GM08714 (cell line): ENCODE measurements at regions not wholly inside any gene's neighbourhood (a gene's known extent, or its start where the extent isn't known, plus 50 kb on each side); places are given as distances from the start of the nearest gene placed in this dataset.
"Not testable (repeated sequence)": the region's sequence is repeated elsewhere in the genome, so short reads cannot be mapped to it uniquely, and the experiment has no call there.

ENCODE experiments used
- H3K4me3 ChIP-seq: fragments of 200-500 bp; sonication (Bioruptor generic); 2 replicates; pipeline ENCODE4 v1.5.1; 2014; ENCODE audit warnings: mild to moderate bottlenecking, low read length, inconsistent platforms
- ZNF274 ChIP-seq: IDR thresholded peaks from 2 replicates; pipeline ENCODE4 v1.6.1; 2012; ENCODE audit warnings: mild to moderate bottlenecking, low read depth, low read length

DNA sequence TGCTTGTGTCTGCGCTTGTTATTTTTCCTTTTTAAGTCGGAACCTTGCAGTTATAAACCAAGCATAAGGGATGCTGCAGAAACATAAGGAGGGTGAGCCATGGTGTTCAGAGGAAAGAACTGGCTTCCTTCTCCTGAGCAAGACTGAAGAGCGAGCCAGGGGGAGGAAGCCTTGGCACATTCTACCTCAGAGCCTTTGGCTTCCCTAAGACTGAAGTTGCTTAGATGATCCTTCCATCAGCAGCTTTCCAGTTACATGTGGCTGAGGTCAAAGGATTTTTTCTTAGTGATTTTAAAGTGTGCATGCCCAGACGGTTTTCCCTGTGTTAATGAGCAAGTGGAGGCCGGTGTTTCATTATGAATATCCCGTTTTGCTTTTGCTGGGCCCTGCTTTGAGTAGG lies 363.8 kb downstream of the DOK5 start:
- H3K4me3 ChIP-seq, result no peak overlapping the region
- TF ChIP-seq ZNF274, result no peak

DNA sequence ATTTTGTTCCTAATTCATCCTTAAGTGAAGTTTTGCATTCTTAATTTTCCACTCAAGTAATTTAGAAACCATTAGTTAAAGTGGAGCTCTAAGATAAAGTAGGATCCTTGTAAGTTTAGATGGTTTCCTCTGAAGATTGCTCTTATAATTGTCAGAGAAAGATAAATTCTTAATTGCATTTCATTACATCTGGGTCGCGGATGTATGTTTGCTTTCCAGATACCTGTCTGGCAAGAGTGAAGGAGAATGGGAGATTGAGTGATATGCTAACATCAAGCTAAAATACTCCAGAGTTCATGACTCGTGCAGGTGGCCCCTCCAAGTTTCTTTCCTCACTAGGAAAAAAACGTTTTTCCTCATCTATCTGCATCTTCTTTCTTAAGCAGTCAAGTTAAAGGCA lies 361.8 kb downstream of the DOK5 start:
- H3K4me3 ChIP-seq, result no peak overlapping the region
- TF ChIP-seq ZNF274, result no peak

DNA sequence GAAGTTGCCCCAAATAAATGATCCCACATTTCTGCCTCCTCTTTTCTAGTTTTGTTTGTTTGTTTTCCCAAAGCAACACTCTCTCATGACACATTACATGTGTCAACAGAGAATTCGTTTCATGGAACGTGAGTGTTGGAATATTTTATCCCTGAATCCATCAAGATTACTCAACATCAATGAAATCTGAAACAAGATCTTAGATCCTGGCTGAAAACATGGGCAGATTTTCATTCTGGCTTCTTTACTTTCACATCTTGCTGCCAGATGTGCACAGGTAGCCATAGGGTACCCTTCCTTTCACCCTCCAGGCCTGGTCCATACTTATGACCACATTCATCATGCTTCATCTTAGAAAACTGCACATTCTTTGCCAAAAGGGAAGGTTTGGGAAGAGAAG lies 347.0 kb downstream of the DOK5 start:
- TF ChIP-seq ZNF274, result no peak
- H3K4me3 ChIP-seq, result no peak overlapping the region

DNA sequence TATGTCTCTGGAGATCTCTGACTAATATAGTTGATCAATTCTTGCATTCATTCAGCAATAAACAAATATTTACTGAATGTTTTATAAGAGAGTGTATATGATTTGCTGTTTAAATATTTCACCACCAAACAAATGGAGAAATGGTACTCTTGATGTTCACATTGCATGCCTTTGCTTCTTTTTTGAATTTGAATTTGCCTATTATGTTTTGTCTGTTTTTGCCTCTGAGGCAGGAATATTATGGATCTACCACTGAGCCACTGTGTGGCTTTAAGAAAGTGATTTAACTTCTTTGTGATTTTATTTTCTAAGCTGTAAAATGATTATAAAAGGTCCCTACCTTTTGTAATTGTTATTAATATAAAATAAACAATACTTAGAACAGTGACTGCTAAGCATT lies 345.0 kb downstream of the DOK5 start:
- no peak for TF ChIP-seq ZNF274
- no peak overlapping the region for H3K4me3 ChIP-seq

DNA sequence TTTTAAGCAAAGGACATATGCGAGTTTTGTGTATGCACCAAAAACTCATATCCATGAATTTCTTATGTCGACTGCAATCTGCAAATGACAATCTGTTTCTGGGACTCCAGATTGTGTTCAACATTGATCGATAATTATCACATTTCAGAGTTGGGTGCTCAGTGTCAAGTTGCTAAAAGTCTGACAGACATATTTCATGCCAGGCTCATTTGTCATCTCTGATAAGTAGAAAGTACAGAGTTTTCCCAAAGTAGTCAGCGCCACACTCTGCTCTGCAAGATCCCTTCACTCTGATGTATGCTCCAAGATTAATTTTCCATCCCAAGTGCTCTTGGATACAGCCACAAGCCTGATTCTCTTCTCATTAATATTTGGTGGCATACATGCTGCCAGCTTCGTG lies 331.1 kb downstream of the DOK5 start:
- TF ChIP-seq ZNF274, result no peak

DNA sequence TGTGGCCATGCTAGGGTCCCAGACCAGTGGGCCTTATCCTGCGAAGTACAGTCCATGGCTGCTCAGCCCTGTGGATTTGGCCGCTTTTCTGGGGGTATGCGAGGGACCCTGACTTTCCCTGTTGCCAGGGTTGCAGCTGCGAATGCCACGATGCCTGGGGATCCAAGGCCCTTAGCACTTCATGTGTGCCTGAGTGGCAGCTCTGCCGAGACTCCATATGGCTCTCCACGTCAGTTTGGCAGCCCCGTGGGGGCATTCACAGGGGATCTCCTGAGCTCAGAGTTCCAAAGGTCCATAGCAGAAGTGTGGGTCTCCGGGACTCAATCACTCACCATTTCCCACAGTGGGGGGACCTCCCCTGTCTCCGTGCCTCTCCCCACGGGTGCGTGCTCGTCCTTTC lies 319.5 kb downstream of the DOK5 start:
- TF ChIP-seq ZNF274, result no peak

More for the DNA sequence above, 331.1 kb downstream of the DOK5 start:
- H3K4me3 ChIP-seq, result no peak overlapping the region

DNA sequence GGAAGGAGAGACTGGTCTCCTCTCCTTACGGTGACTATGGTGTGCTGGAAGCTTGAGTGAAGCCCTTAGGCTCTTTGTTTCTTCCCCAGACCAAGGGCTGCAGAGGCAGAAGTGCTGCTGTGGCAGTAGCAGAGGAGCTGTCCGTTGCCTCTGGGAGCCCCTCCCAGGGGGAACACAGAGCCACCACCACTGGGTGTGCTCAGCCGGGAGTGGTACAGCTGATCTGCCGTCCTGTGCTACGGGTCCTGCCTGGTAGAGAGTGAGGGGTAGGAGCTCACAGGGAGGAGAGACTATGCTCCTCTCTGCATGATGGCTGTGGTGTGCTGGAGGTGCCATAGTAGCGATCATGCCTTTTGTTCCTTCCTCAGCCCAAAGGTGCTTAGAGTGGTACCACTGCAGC lies 318.7 kb downstream of the DOK5 start:
- H3K4me3 ChIP-seq, result no peak overlapping the region

More for the DNA sequence above, 319.5 kb downstream of the DOK5 start:
- no peak overlapping the region for H3K4me3 ChIP-seq

DNA sequence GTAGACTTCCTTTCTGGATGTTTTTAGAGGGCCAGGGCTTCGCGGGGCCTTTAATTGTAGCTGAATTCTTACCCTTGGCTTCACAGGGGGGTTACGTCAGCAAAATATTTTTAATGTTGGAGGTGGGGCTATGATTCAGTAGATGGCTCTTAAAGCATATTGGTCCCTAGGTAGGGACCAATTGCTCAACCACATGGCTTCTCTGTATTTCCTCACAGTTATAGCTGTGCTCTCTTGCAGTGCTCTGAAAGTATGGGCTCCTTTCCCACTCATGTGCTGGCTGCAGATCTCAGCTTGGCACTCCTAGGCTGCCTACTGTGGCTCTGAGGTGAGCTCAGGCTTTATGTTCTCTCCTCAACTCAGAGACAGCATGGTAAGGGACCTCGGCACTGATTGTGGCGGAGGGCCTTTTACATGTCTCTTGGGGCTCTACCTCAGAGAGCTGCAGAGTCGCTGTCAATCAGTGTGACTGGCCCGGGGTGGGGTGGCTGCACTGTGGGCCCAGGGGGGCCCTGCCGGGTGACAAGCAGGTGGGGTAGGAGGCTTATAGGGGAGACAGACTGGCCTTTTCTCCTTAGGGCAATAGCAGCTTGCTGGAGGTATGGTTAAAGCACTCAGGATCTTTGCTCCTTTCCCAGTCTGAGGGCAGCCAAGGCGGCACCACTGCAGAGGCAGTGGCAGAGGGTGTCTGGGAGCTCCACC lies 318.0 kb downstream of the DOK5 start:
- no peak for TF ChIP-seq ZNF274
- H3K4me3 ChIP-seq, result no peak overlapping the region

More for the DNA sequence above, 318.7 kb downstream of the DOK5 start:
- no peak for TF ChIP-seq ZNF274

DNA sequence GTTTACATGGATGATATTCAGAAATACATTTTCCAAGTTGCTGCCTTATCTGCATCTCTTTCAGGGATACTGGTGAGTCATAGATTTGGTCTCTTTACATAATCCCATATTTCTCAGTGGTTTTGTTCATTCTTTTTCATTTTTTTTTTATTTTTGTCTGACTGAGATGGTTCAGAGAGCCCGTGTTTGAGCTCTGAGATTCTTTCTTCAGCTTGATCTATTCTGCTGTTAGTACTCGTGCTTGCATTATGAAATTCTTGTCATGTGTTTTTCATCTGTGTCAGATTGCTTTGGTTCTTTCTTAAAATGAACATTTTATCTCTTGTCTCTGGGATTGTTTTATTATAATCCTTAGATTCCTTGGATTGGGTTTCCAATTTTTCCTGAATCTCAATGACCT lies 317.3 kb downstream of the DOK5 start:
- TF ChIP-seq ZNF274, result no peak
- H3K4me3 ChIP-seq, result no peak overlapping the region

DNA sequence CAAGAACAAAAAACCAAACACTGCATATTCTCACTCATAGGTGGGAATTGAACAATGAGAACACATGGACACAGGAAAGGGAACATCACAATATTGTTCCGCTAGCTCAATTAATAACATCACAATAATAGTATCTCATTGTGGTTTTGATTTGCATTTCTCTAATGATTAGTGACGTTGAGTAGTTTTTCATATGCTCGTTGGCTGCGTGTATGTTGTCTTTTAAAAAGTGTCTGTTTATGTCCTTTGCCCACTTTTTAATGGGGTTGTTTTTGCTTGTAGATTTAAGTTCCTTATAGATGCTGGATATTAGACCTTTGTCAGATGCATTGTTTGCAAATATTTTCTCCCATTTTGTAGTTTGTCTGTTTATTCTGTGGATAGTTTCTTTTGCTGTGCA lies 312.9 kb downstream of the DOK5 start:
- H3K4me3 ChIP-seq, result not testable (repeated sequence)

DNA sequence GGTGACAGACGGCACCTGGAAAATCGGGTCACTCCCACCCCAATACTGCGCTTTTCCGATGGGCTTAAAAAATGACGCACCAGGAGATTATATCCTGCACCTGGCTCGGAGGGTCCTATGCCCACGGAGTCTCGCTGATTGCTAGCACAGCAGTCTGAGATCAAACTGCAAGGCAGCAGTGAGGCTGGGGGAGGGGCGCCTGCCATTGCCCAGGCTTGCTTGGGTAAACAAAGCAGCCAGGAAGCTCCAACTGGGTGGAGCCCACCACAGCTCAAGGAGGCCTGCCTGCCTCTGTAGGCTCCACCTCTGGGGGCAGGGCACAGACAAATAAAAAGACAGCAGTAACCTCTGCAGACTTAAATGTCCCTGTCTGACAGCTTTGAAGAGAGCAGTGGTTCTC lies 307.4 kb downstream of the DOK5 start:
- H3K4me3 ChIP-seq, result not testable (repeated sequence)

DNA sequence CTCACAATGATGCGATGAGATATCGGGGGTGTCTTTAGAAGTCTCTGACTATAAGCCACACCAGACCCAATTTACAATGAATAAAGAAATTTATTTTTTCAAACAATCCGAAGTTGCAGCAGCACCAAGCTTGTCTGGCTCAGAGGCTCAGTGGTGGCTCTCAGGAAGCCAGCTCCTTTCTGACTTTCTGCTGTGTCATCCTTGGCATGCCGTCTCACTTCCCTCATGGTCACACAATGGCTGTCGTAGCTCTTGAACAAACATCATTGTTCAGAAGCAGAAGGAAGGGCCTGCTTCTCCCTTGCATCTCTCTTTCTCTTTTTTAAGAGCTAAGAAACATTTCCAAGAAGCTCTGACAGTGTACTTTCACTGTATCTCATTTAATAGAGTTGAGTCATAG lies 299.0 kb downstream of the DOK5 start:
- no peak for TF ChIP-seq ZNF274

DNA sequence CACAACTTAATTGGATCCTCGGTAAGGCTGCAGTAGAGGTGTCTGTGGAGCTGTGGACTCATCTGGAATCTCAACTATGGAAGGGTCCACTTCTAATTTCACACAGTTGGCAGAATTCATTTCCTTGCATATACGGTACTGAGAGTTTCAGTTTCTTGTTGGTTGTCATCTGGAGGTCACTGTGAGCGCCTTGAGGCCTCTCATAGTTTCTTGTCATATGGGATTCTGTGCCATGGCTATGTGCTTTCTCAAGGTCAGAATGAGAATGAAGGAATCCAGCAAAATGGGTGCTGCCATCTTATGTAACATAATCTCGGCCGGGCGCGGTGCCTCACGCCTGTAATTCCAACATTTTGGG lies 298.2 kb downstream of the DOK5 start:
- no peak overlapping the region for H3K4me3 ChIP-seq
- TF ChIP-seq ZNF274, result no peak

More for the DNA sequence above, 299.0 kb downstream of the DOK5 start:
- no peak overlapping the region for H3K4me3 ChIP-seq

DNA sequence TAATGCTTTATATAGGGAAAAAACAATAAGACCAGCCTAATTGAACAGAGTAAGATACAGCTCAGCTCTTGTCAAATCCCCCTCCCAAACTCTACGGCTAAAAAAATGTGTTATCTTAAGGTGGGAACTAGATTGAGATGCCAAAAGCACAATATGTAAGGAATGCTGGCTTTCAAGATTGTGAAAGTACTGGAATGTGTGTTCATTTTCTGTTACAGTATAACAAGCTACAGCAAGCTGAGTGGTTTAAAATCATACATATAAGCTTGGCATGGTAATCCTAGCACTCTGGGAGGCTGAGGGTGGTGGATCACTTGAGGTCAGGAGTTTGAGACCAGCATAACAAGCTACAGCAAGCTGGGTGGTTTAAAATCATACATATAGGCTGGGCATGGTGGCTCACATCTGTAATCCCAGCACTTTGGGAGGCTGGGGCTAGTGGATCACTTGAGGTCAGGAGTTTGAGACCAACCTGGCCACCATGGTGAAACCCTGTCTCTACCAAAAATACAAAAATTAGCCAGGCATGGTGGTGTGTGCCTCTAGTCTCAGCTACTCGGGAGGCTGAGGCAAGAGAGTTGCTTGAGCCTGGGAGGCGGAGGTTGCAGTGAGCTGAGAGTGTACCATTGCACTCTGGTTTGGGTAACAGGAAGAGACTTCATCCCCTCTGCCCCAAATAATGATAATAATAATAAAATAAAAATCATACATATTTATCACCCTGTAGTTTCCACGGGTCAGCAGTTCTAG lies 297.7 kb downstream of the DOK5 start:
- TF ChIP-seq ZNF274, result no peak

DNA sequence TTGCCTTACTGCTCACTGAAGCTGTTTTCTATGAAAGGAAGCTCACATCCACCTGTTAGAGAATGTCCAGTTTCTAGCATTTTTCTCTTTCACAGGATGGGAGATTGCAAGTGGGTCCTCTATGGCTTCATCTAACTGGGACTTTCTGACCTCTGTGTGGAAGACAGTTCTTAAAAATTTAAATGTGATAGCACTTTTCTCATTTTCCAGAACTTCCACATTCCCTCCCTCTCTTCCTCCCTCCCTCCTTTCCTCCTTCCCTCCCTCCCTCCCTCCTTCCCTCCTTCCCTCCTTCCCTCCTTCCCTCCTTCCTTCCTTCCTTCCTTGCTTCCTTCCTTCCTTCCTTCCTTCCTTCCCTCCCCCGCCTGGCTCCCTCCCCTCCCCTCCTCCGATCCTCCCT lies 291.1 kb downstream of the DOK5 start:
- TF ChIP-seq ZNF274, result no peak
- H3K4me3 ChIP-seq, result no peak overlapping the region

More for the DNA sequence above, 297.7 kb downstream of the DOK5 start:
- no peak overlapping the region for H3K4me3 ChIP-seq

DNA sequence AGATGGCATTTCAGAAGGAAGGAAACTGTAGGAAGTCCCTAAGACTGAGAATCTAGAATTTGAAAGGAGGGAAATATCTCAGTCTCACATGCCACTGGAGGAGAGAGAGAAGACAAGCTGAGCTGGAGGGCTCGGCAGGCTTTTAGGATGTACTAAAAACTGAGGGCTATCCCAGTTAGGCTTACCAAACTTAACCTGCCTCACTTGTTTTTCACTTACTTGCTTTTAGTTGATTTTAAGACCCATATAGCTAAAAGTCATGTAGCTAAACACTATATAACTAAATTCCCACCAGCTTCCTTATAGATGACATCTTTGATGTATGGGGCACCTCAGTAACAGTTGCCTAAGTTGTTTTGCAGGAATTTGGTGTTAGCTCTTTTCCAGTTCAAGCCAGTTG lies 288.0 kb downstream of the DOK5 start:
- no peak for TF ChIP-seq ZNF274

More for the DNA sequence above, 288.0 kb downstream of the DOK5 start:
- no peak overlapping the region for H3K4me3 ChIP-seq
